ENCODE measurements at regions not wholly inside any gene's neighbourhood (a gene's known extent, or its start where the extent isn't known, plus 50 kb on each side); places are given as distances from the start of the nearest gene placed in this dataset.

DNA sequence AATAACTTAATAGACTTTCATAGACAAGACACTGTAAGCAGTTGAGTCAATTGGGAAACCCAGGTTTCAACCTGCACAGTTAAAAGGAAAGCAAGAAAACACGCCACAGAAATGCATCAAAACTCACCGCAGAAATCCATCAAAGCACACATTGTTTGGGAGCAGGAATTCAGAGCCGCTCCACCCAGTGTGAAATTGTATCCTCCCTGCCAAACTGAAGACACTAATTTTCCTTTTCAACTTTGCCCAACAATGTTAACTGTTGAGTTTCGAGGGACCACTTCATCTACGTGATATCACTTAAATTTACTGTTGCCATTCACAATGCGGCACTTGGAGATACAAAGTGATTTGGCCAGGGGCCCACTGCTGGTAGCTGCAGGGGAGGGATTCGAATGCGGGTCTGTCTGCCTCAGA, 92.7 kb downstream of the DACT2 start:
- no peak overlapping the region for H3K27ac ChIP-seq
- TF ChIP-seq, protein P1, sequence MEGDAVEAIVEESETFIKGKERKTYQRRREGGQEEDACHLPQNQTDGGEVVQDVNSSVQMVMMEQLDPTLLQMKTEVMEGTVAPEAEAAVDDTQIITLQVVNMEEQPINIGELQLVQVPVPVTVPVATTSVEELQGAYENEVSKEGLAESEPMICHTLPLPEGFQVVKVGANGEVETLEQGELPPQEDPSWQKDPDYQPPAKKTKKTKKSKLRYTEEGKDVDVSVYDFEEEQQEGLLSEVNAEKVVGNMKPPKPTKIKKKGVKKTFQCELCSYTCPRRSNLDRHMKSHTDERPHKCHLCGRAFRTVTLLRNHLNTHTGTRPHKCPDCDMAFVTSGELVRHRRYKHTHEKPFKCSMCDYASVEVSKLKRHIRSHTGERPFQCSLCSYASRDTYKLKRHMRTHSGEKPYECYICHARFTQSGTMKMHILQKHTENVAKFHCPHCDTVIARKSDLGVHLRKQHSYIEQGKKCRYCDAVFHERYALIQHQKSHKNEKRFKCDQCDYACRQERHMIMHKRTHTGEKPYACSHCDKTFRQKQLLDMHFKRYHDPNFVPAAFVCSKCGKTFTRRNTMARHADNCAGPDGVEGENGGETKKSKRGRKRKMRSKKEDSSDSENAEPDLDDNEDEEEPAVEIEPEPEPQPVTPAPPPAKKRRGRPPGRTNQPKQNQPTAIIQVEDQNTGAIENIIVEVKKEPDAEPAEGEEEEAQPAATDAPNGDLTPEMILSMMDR (IDR thresholded peaks at IDR 0.05): no peak
- TF ChIP-seq ZFX (IDR thresholded peaks at IDR 0.05; ENCODE audit: borderline replicate concordance): no peak

DNA sequence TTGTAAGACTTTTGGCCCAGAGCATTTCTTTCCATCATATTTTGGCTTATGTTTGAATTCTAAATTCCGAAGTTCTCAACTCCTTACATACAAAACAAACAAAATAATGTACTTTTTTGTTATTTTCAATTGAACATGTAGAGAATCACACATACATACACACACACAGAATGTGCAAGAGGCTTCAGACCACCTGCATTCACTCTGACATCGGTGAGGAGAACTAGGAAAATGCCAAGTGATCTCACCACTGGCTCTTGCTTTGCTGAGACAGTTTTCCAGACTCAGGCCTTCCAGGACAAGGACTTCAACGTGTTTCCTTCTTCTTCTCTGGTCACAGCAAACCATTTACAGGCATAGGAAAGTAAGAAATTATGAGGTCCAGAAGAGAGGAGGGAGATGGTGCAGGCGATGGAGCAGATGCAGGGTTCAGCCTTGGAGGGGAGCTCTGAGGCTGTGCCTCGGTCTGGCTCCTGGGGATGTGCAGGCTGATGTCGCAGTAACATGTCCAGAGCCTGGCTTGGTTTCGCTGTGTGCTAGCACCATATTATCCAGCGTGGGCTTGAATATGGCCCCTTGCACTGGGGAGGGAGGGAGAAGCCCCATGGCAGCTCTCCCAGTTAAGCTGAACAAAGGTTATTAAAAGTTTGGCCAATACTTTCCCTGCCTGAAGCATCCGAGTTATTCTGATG, 93.4 kb downstream of the DACT2 start:
- H3K27ac ChIP-seq: no peak overlapping the region
- TF ChIP-seq, protein P1 (IDR thresholded peaks at IDR 0.05): no peak
- no peak for TF ChIP-seq ZFX (IDR thresholded peaks at IDR 0.05; ENCODE audit: borderline replicate concordance)

DNA sequence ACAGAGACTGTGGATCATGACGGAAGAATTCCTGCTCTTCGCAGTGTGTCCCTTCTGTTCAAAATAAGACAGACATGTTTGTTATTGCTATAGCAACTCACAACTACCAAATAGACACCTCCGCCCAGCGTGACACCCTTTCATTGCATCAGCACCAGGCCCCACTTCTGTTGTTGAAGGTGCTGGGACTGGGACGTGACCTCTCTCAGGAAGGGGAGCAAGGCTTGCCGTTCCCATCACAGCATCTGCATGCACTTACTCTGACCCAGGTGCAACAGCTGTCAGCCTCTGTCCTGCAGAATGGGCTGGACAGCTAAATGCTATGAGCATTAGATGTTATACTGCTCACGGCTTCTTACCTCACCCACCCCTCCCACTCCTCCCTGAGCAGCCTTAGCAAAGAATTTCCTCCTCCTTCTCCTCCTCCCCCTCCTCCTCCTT, 94.1 kb downstream of the DACT2 start:
- TF ChIP-seq ZFX (IDR thresholded peaks at IDR 0.05; ENCODE audit: borderline replicate concordance): no peak
- TF ChIP-seq, protein P1 (IDR thresholded peaks at IDR 0.05): no peak
- H3K27ac ChIP-seq: no peak overlapping the region

DNA sequence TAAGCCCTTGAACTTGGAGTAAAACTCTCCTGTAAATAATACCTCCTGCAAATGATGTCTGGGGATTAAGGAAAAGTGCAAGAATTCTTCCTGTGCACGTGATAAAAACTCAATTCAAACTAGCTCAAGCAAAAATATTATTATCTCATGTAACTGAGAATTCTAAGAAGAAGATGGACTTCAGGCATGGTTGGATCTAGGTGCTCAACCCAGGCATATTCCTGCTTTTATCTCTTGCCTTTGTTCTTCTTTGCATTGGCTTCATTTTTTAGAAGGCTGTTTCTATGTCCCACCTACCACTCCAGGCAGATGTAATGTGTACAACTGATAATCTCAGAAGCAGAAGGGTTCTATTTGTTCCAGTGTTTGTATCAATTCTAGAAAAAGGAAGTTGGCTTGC, 95.8 kb downstream of the DACT2 start:
- H3K27ac ChIP-seq: no peak overlapping the region
- TF ChIP-seq ZFX (IDR thresholded peaks at IDR 0.05; ENCODE audit: borderline replicate concordance): no peak
- TF ChIP-seq, protein P1 (IDR thresholded peaks at IDR 0.05): no peak

DNA sequence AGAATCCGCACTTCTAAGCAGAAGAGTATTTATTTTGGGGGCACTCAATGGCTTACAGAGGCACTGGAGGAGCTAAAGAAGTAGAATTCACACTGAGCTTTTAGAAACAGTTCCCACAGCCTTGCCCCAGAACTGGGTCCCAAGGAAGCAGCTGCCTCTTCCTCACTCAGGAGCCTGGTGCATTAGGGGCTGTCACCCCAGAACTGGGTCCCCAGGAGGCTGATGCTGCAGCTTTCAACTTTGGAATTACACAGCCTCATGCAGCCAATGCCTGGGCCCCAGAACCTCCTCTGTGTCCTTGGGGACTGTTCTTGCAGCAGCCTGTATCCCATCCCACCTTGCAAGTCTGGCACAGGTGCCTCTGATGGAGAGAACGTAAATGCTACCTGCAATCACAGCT, 96.4 kb downstream of the DACT2 start:
- no peak overlapping the region for H3K27ac ChIP-seq
- no peak for TF ChIP-seq ZFX (IDR thresholded peaks at IDR 0.05; ENCODE audit: borderline replicate concordance)
- TF ChIP-seq, protein P1 (IDR thresholded peaks at IDR 0.05): no peak

DNA sequence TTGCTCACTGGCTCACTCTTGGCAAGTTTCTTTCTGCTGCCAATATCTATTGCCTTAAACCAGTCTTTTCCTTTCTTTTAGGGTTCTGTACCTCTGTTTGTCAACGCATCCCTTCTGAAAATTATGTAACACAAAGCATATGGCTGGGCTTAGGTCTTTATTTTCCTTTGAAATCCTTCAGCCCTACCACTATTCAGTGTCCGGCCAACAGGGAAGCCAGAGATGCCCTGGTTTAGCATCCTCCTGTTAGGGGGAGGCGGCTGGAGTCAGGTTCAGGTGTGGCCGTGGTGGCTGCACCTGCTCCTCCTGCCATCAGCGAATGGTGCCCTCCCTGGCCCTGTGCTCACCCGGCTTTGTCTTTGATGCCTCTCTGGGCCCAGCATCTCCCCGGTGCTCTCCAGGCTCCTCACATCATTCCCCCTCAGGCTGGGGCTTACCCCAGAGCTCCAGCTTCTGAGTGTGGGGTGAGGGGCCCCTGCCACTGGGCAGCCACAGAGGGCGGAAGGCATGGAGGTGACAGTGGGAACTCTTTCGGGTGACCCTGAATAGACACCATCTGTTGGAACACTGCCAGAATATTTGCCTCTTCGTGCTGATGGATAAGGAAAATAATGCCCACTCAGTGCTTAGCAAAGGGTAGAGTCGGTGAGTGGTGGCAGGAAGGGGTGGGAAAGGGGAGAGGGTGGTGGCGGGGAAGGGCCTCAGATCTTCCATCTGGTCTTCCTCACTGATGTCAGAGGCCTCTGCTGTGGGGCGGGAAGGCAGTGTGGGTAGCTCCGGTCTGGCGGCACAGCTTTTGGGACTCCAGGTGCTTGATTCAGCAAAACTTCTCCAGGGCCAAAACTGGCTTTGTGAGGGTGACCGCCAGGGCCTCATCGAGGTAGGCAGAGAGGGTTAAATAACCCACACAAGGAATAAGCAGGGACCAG, 97.2 kb downstream of the DACT2 start:
- no peak for TF ChIP-seq ZFX (IDR thresholded peaks at IDR 0.05; ENCODE audit: borderline replicate concordance)
- TF ChIP-seq, protein P1 (IDR thresholded peaks at IDR 0.05): no peak
- no peak overlapping the region for H3K27ac ChIP-seq
